ENCODE measurements at regions not wholly inside any gene's neighbourhood (a gene's known extent, or its start where the extent isn't known, plus 50 kb on each side); places are given as distances from the start of the nearest gene placed in this dataset.
"Not testable (repeated sequence)": the region's sequence is repeated elsewhere in the genome, so short reads cannot be mapped to it uniquely, and the experiment has no call there.

DNA sequence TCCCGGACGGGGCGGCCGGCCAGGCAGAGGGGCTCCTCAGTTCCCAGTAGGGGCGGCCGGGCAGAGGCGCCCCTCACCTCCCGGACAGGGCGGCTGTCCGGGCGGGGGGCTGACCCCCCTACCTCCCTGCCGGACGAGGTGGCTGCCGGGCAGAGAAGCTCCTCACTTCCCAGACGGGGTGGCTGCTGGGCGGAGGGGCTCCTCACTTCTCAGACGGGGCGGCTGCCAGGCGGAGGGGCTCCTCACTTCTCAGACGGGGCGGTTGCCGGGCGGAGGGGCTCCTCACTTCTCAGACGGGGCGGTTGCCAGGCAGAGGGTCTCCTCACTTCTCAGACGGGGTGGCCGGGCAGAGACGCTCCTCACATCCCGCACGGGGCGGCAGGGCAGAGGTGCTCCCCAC is 84.6 kb downstream of the SHANK2 start:
- not testable (repeated sequence) for TF ChIP-seq POLR2A, POLR2AphosphoS5 (IDR thresholded peaks at IDR 0.05)
- TF ChIP-seq, protein P1, sequence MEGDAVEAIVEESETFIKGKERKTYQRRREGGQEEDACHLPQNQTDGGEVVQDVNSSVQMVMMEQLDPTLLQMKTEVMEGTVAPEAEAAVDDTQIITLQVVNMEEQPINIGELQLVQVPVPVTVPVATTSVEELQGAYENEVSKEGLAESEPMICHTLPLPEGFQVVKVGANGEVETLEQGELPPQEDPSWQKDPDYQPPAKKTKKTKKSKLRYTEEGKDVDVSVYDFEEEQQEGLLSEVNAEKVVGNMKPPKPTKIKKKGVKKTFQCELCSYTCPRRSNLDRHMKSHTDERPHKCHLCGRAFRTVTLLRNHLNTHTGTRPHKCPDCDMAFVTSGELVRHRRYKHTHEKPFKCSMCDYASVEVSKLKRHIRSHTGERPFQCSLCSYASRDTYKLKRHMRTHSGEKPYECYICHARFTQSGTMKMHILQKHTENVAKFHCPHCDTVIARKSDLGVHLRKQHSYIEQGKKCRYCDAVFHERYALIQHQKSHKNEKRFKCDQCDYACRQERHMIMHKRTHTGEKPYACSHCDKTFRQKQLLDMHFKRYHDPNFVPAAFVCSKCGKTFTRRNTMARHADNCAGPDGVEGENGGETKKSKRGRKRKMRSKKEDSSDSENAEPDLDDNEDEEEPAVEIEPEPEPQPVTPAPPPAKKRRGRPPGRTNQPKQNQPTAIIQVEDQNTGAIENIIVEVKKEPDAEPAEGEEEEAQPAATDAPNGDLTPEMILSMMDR (IDR thresholded peaks at IDR 0.05) = not testable (repeated sequence)
